AG08395 (cell line): ENCODE measurements at regions not wholly inside any gene's neighbourhood (a gene's known extent, or its start where the extent isn't known, plus 50 kb on each side); places are given as distances from the start of the nearest gene placed in this dataset.

ENCODE experiments used
- DNase-seq: peaks from one replicate; pipeline ENCODE4 v3.0.0; 2012; ENCODE audit warnings: mixed read lengths, low spot score

- no peak for DNase-seq
Observed at GRCh38 chr4:38598489-38598888, 65.5 kb upstream of the KLF3 start.

GRCh38 chr4:38600575-38600974, 63.4 kb upstream of the KLF3 start:
- DNase-seq: no peak

- DNase-seq: no peak
Observed at GRCh38 chr4:38601244-38601915, 62.6 kb upstream of the KLF3 start.

GRCh38 chr4:38601916-38602291, 62.1 kb upstream of the KLF3 start:
- DNase-seq: no peak

GRCh38 chr4:38603652-38604051, 60.3 kb upstream of the KLF3 start:
- no peak for DNase-seq

GRCh38 chr4:38605181-38605752, 58.7 kb upstream of the KLF3 start:
- DNase-seq: no peak

GRCh38 chr4:38605753-38606586, 58.0 kb upstream of the KLF3 start:
- DNase-seq: no peak

- DNase-seq: no peak
Observed at GRCh38 chr4:38606587-38606905, 57.5 kb upstream of the KLF3 start.

- no peak for DNase-seq
Observed at GRCh38 chr4:38609614-38610013, 54.4 kb upstream of the KLF3 start.

GRCh38 chr4:38610521-38610920, 53.5 kb upstream of the KLF3 start:
- DNase-seq: no peak

GRCh38 chr4:38610966-38611431, 53.0 kb upstream of the KLF3 start:
- DNase-seq: no peak

- no peak for DNase-seq
Observed at GRCh38 chr4:38611676-38612075, 52.3 kb upstream of the KLF3 start.

GRCh38 chr4:38612646-38613414, 51.2 kb upstream of the KLF3 start:
- DNase-seq: no peak
